Stimulated activated CD8-positive, alpha-beta memory T cell treated with anti-CD3 and anti-CD28 coated beads, Interleukin-2, amount 100 ng/mL, for 48 hours (primary cell): ENCODE measurements at regions not wholly inside any gene's neighbourhood (a gene's known extent, or its start where the extent isn't known, plus 50 kb on each side); places are given as distances from the start of the nearest gene placed in this dataset.

Experiments
- DNase-seq, 2 donors: peaks; one replicate each; pipeline ENCODE4 v3.0.0-alpha.2; 2020; ENCODE audit warnings: low read depth in 2 of 2

- no peak for DNase-seq
Observed at GRCh38 chr12:58139894-58140293, 198.5 kb downstream of the ATP23 start.

- no peak for DNase-seq
Observed at GRCh38 chr12:58140395-58140794, 199.0 kb downstream of the ATP23 start.

- DNase-seq: no peak
Observed at GRCh38 chr12:58142991-58143390, 201.6 kb downstream of the ATP23 start.

- no peak for DNase-seq
Observed at GRCh38 chr12:58143498-58143995, 202.2 kb downstream of the ATP23 start.

GRCh38 chr12:58148405-58148804, 207.0 kb downstream of the ATP23 start:
- DNase-seq: no peak

GRCh38 chr12:58148976-58149375, 207.6 kb downstream of the ATP23 start:
- no peak for DNase-seq

GRCh38 chr12:58154359-58154758, 213.0 kb downstream of the ATP23 start:
- DNase-seq: no peak

GRCh38 chr12:58156697-58157096, 215.3 kb downstream of the ATP23 start:
- DNase-seq: no peak

GRCh38 chr12:58159941-58160340, 218.6 kb downstream of the ATP23 start:
- no peak for DNase-seq

- DNase-seq: no peak
Observed at GRCh38 chr12:58161773-58162172, 220.4 kb downstream of the ATP23 start.

- DNase-seq: no peak
Observed at GRCh38 chr12:58163021-58163420, 221.7 kb downstream of the ATP23 start.

GRCh38 chr12:58166643-58167042, 225.3 kb downstream of the ATP23 start:
- DNase-seq: no peak

GRCh38 chr12:58167622-58168021, 226.3 kb downstream of the ATP23 start:
- DNase-seq: no peak

GRCh38 chr12:58169826-58170225, 228.5 kb downstream of the ATP23 start:
- DNase-seq: no peak

- no peak for DNase-seq
Observed at GRCh38 chr12:58171914-58172313, 230.5 kb downstream of the ATP23 start.

- no peak for DNase-seq
Observed at GRCh38 chr12:58172433-58173073, 231.2 kb downstream of the ATP23 start.

GRCh38 chr12:58174316-58174715, 232.9 kb downstream of the ATP23 start:
- DNase-seq: no peak

- no peak for DNase-seq
Observed at GRCh38 chr12:58176296-58176869, 235.0 kb downstream of the ATP23 start.

- DNase-seq: no peak
Observed at GRCh38 chr12:58177366-58177765, 236.0 kb downstream of the ATP23 start.

- DNase-seq: no peak
Observed at GRCh38 chr12:58184212-58184611, 242.8 kb downstream of the ATP23 start.

GRCh38 chr12:58186401-58186800, 245.0 kb downstream of the ATP23 start:
- DNase-seq: no peak

- DNase-seq: no peak
Observed at GRCh38 chr12:58186914-58187313, 245.5 kb downstream of the ATP23 start.

GRCh38 chr12:58189030-58189429, 247.7 kb downstream of the ATP23 start:
- no peak for DNase-seq

GRCh38 chr12:58189893-58190292, 248.5 kb downstream of the ATP23 start:
- DNase-seq: no peak
